PC-3 (cell line): ENCODE measurements at regions not wholly inside any gene's neighbourhood (a gene's known extent, or its start where the extent isn't known, plus 50 kb on each side); places are given as distances from the start of the nearest gene placed in this dataset.

Experiments used
- ATAC-seq: fragments of 200-7000 bp; cut with Tn5 transposase; 2 replicates; pipeline ENCODE4 v1.9.1; 2020; ENCODE audit warnings: mild to moderate bottlenecking, moderate library complexity
- BruUV-seq: library from RNA; stranded (reverse); fragments of 400-500 nt; replicated peaks from 2 replicates; lab custom pipeline; 2021; lab: Mats Ljungman, UMichigan
- CTCF ChIA-PET: fragments of 300-600 bp; sonication (Branson Sonifier 250); formaldehyde crosslinking; loops from one replicate; lab custom pipeline; 2022; ENCODE audit warnings: antibody characterized with exemption; lab: Charles Lee
- POLR2A ChIA-PET: fragments of 300-600 bp; sonication (Branson Sonifier 250); formaldehyde crosslinking; loops from one replicate; lab custom pipeline; 2022; ENCODE audit warnings: antibody characterized with exemption; ENCODE audit not compliant: unreplicated experiment; lab: Charles Lee
- DNase-seq: peaks from one replicate; pipeline ENCODE4 v3.0.0-alpha.2; 2015
- H2AFZ ChIP-seq: fragments of 300-600 bp; sonication (generic); 2 replicates; pipeline ENCODE4 v1.6.0; 2016; ENCODE audit warnings: antibody characterized with exemption, low read length
- H3F3A ChIP-seq: fragments of 300-600 bp; sonication (generic); one replicate; pipeline ENCODE4 v1.6.0; 2017; ENCODE audit warnings: antibody characterized with exemption, low read length, control low read depth, mild to moderate bottlenecking; ENCODE audit not compliant: unreplicated experiment
- H3K27ac ChIP-seq: fragments of 300-600 bp; sonication (generic); 2 replicates; pipeline ENCODE4 v1.5.1; 2016; ENCODE audit warnings: mild to moderate bottlenecking, low read length
- H3K27me3 ChIP-seq: fragments of 300-600 bp; sonication (generic); 2 replicates; pipeline ENCODE4 v1.6.1; 2016; ENCODE audit warnings: low read length, mixed read lengths
- H3K36me3 ChIP-seq: fragments of 300-600 bp; sonication (generic); 2 replicates; pipeline ENCODE4 v1.6.1; 2016; ENCODE audit warnings: low read depth, mixed run types, low read length, mixed read lengths
- H3K4me1 ChIP-seq: fragments of 300-600 bp; sonication (generic); 2 replicates; pipeline ENCODE4 v1.5.1; 2016; ENCODE audit warnings: low read length; ENCODE audit not compliant: insufficient read depth
- H3K4me2 ChIP-seq: fragments of 300-600 bp; sonication (generic); 2 replicates; pipeline ENCODE4 v1.6.0; 2016; ENCODE audit warnings: low read length
- H3K4me3 ChIP-seq: fragments of 300-600 bp; sonication (generic); 2 replicates; pipeline ENCODE4 v1.5.1; 2016; ENCODE audit warnings: mild to moderate bottlenecking, low read length, mixed read lengths
- H3K79me2 ChIP-seq: fragments of 300-600 bp; sonication (generic); 2 replicates; pipeline ENCODE4 v1.6.1; 2017; ENCODE audit warnings: low read length, mixed read lengths
- H3K9ac ChIP-seq: fragments of 300-600 bp; sonication (generic); 2 replicates; pipeline ENCODE4 v1.6.0; 2016; ENCODE audit warnings: mild to moderate bottlenecking, low read length
- H3K9me2 ChIP-seq: fragments of 300-600 bp; sonication (generic); replicated peaks from 2 replicates; pipeline ENCODE4 v1.6.1; 2016; ENCODE audit warnings: mixed run types, low read length, mixed read lengths
- H3K9me3 ChIP-seq: fragments of 300-600 bp; sonication (generic); 2 replicates; pipeline ENCODE4 v1.6.1; 2016; ENCODE audit warnings: low read length, mixed read lengths
- H4K20me1 ChIP-seq: fragments of 300-600 bp; sonication (generic); 2 replicates; pipeline ENCODE4 v1.6.1; 2016; ENCODE audit warnings: low read length, mixed read lengths
- EZH2 ChIP-seq: fragments of 300-600 bp; sonication (generic); IDR thresholded peaks from one replicate; pipeline ENCODE4 v1.6.1; 2017; ENCODE audit warnings: antibody characterized with exemption, mild to moderate bottlenecking, low read length; ENCODE audit not compliant: unreplicated experiment
- EZH2phosphoT487 ChIP-seq: fragments of 300-600 bp; sonication (generic); IDR thresholded peaks from 2 replicates; pipeline ENCODE4 v1.6.1; 2018; ENCODE audit warnings: mild to moderate bottlenecking, antibody characterized with exemption, low read length, borderline replicate concordance
- intact Hi-C: fragments of 100-400 bp; cut with micrococcal nuclease; formaldehyde crosslinking; loops from 2 replicates; pipeline ENCODE4 v1.9.0; 2023
- TF ChIP-seq, protein P1 (sequence below): fragments of 300-600 bp; sonication (generic); conservative IDR thresholded peaks from 2 replicates; pipeline ENCODE4 v1.5.1; 2017; ENCODE audit warnings: antibody characterized with exemption, low read depth, mild to moderate bottlenecking, low read length

DNA sequence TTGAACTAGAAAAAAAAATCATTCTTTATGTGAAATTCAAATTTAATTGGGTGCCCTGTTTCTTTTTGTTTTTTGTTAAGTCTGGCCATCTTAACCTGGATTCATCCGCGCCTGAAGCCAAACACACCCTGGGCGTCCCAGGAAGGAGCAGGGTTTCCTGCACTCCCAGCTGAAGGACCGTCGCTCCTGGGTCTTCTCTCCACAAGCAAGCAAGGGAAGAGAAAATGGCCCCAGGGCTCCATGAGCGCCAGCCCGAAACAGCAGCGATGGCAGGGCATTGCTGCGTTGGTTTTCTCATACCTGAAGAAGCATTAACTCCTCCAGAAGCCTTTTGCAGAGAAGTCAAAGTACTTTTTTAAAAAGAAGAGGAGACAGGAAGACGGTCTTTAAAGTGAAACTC, 105.4 kb upstream of the AFDN start:
- Histone ChIP-seq H3K9ac (no peak overlapping the region), H3K36me3 (no peaks in the 10 kb centered on the region), H3K4me1 (no peaks in the 10 kb centered on the region), H2AFZ (no peak overlapping the region), H3F3A (no peaks in the 10 kb centered on the region), H3K9me3 (no peaks in the 10 kb centered on the region), H3K27ac (no peak overlapping the region), H3K9me2 (no peaks in the 10 kb centered on the region), H3K4me2 (no peak overlapping the region), H4K20me1 (no peaks in the 10 kb centered on the region), H3K79me2 (no peaks in the 10 kb centered on the region), H3K4me3 (no peak overlapping the region), H3K27me3 (peaks cover 66% of the 10 kb centered on the region)
- CTCF ChIA-PET: no interaction called here
- TF ChIP-seq, protein P1, sequence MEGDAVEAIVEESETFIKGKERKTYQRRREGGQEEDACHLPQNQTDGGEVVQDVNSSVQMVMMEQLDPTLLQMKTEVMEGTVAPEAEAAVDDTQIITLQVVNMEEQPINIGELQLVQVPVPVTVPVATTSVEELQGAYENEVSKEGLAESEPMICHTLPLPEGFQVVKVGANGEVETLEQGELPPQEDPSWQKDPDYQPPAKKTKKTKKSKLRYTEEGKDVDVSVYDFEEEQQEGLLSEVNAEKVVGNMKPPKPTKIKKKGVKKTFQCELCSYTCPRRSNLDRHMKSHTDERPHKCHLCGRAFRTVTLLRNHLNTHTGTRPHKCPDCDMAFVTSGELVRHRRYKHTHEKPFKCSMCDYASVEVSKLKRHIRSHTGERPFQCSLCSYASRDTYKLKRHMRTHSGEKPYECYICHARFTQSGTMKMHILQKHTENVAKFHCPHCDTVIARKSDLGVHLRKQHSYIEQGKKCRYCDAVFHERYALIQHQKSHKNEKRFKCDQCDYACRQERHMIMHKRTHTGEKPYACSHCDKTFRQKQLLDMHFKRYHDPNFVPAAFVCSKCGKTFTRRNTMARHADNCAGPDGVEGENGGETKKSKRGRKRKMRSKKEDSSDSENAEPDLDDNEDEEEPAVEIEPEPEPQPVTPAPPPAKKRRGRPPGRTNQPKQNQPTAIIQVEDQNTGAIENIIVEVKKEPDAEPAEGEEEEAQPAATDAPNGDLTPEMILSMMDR: no peak
- TF ChIP-seq EZH2 (no peak), EZH2phosphoT487 (no peak)
- no peak for DNase-seq
- BruUV-seq: no TSS peak
- intact Hi-C loops: no loop called here
- POLR2A ChIA-PET: no interaction called here
- no peak for ATAC-seq

DNA sequence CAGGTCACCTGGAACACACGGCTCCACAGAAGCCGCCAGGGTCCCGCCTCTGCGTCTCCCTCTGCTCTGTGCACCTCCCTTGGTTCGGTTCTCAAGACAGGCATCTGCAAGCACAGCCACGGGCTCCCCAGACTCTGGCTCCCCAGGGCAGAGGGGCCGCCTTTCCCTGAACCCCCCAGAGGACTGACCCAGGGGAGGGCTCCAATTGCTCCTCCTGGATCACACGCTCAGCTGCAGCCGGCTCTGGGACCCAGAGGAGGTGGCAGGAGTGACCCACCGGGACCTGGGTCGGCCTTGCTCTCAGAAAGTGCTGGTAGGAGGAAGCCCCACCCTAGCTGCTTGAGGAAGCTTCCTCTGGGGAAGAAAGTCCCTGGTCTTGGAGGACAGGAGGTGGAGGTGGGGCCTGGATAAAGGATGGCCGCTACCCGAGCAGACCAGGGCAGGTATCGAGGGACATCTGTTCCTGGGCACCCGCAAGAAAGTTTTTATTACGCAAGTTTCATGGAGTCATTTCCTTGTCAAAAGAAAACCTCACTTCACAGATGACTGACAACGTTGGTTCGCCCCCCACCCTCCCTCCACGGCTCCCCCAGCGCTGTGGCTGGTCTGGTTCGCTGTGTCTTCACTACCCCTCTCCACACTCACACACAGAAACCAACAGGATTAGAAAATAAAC, 103.9 kb upstream of the AFDN start:
- no peaks in the 10 kb centered on the region for H3K9me3 ChIP-seq
- ChIA-PET CTCF (no interaction called here), POLR2A (no interaction called here)
- H3K36me3 ChIP-seq: no peaks in the 10 kb centered on the region
- no TSS peak for BruUV-seq
- H3K27me3 ChIP-seq: peaks cover 75% of the 10 kb centered on the region
- DNase-seq: no peak
- H3K4me3 ChIP-seq: no peak overlapping the region
- ATAC-seq: no peak
- no peaks in the 10 kb centered on the region for H3F3A ChIP-seq
- H3K27ac ChIP-seq: no peak overlapping the region
- intact Hi-C loops: no loop called here
- no peak overlapping the region for H3K9ac ChIP-seq
- H3K4me2 ChIP-seq: no peak overlapping the region
- TF ChIP-seq, protein P1: no peak
- no peak for TF ChIP-seq EZH2
- TF ChIP-seq EZH2phosphoT487: no peak
- H3K4me1 ChIP-seq: no peaks in the 10 kb centered on the region
- no peaks in the 10 kb centered on the region for H4K20me1 ChIP-seq
- no peaks in the 10 kb centered on the region for H3K79me2 ChIP-seq
- no peaks in the 10 kb centered on the region for H3K9me2 ChIP-seq
- no peak overlapping the region for H2AFZ ChIP-seq

DNA sequence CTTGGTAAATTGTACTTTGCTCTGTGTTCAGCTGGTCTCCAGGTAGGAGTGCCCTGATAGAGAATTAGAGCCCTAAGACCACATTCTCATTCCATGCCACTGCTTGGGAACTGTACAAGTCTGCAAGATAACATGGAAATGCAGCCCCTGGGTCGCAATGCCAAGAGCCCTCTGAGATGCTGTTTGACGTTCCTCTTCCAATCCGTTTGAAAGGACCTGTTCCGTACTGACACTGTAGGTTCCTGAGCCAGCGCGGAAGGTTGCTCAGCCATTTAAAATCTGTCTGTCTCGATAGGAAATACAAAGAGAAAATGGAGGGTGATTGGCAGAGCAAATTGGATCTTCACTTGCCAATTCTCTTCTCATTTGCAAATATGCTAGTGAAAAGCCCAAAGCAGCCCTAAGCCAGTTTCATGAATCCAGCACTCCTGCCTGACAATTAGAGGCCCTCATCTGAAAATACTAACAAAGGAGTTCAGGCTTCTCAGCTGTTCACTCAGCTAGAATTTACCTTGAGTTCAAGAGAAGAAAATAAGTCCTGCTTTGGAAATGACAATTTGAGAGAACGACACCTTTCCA, 100.6 kb upstream of the AFDN start:
- no peaks in the 10 kb centered on the region for H3K9me2 ChIP-seq
- H3K4me3 ChIP-seq: no peak overlapping the region
- DNase-seq (no peak), ATAC-seq (no peak)
- no peaks in the 10 kb centered on the region for H3K9me3 ChIP-seq
- H3K4me1 ChIP-seq: no peaks in the 10 kb centered on the region
- no peaks in the 10 kb centered on the region for H3K79me2 ChIP-seq
- intact Hi-C loops: no loop called here
- no peak for TF ChIP-seq EZH2phosphoT487
- TF ChIP-seq, protein P1: no peak
- peaks cover 80% of the 10 kb centered on the region for H3K27me3 ChIP-seq
- ChIA-PET POLR2A (no interaction called here), CTCF (no interaction called here)
- BruUV-seq: no TSS peak
- H2AFZ ChIP-seq: no peak overlapping the region
- H3F3A ChIP-seq: no peaks in the 10 kb centered on the region
- H3K4me2 ChIP-seq: no peak overlapping the region
- H3K9ac ChIP-seq: no peak overlapping the region
- no peaks in the 10 kb centered on the region for H3K36me3 ChIP-seq
- H4K20me1 ChIP-seq: no peaks in the 10 kb centered on the region
- H3K27ac ChIP-seq: no peak overlapping the region
